ACC112 (cell line): ENCODE measurements at regions not wholly inside any gene's neighbourhood (a gene's known extent, or its start where the extent isn't known, plus 50 kb on each side); places are given as distances from the start of the nearest gene placed in this dataset.

Source experiments
- H2AFZ ChIP-seq: fragments of 200-600 bp; sonication (generic); one replicate; pipeline ENCODE4 v1.6.0; 2017; ENCODE audit warnings: antibody characterized with exemption, low read length; ENCODE audit not compliant: unreplicated experiment
- H3K27ac ChIP-seq: fragments of 200-600 bp; sonication (generic); 2 replicates; pipeline ENCODE4 v1.5.1; 2014; ENCODE audit warnings: low read depth, mild to moderate bottlenecking, antibody characterized with exemption, low read length, moderate library complexity
- H3K27me3 ChIP-seq: fragments of 200-600 bp; sonication (generic); 2 replicates; pipeline ENCODE4 v1.6.1; 2014; ENCODE audit warnings: mild to moderate bottlenecking, antibody characterized with exemption, low read length, moderate library complexity, mixed read lengths; ENCODE audit not compliant: insufficient read depth
- H3K36me3 ChIP-seq: fragments of 200-600 bp; sonication (generic); 2 replicates; pipeline ENCODE4 v1.6.1; 2016; ENCODE audit warnings: mild to moderate bottlenecking, antibody characterized with exemption, low read length, moderate library complexity, mixed read lengths; ENCODE audit not compliant: insufficient read depth
- H3K4me1 ChIP-seq: fragments of 200-600 bp; sonication (generic); one replicate; pipeline ENCODE4 v1.6.1; 2016; ENCODE audit warnings: low read length, mixed read lengths; ENCODE audit not compliant: insufficient read depth, unreplicated experiment, control insufficient read depth
- H3K4me3 ChIP-seq: fragments of 200-600 bp; sonication (generic); 2 replicates; pipeline ENCODE4 v1.5.1; 2014; ENCODE audit warnings: mild to moderate bottlenecking, low read depth, low read length
- H3K79me2 ChIP-seq: fragments of 200-600 bp; sonication (generic); one replicate; pipeline ENCODE4 v1.6.0; 2016; ENCODE audit warnings: low read length; ENCODE audit not compliant: control insufficient read depth, unreplicated experiment, insufficient read depth

DNA sequence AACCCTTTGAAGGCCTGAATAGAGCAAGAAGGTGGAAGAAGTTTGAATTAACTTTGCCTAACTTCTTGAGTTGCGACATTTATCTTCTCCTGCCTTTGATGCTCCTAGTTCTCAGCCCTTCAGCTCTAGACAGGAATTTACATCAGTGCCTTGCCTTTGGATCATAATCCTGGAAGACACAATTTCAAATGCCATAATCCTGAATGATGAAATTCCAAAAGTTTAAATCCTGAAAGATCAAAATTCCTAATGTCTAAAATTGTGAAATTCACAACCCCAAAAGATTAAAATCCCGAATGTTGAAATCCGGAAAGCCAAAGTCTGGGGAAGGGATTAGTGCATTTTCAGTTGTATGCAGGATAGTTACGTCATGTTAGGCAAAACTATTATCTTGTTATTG is 166.6 kb upstream of the PDZRN3 start:
- Histone ChIP-seq H3K4me1 (peaks cover 29% of the 10 kb centered on the region), H3K27ac (no peak overlapping the region), H3K4me3 (no peak overlapping the region), H2AFZ (no peak overlapping the region), H3K27me3 (no peaks in the 10 kb centered on the region), H3K79me2 (no peaks in the 10 kb centered on the region), H3K36me3 (no peaks in the 10 kb centered on the region)

DNA sequence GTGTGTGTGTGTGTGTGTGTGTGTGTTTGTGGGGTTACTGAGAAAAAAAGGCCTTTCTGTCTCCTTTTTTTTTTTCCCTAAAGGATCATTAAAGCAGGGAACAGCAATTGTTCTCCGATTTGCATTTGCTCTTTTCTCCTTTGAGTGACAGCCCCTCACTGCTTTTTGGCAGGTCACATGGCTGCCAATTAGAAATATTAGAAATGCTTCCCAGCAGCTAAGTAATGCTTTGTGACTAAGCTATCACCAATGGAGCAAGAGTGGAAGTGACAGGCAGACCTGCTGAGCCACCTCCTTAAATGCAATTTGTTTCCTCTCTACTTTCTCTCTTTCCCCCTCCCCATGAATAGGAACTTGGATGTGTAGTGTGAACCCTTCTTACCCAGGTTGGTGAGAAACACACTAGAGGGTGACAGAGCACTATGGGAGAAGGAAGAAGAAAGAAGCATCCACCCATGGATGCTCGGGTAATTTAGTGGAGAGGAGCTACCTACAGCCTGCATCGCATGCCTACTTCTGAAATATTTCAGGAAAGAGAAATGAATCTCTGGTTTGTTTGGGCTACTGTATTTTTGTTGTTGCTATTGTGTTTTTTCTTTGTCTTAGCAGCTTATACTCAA is 165.2 kb upstream of the PDZRN3 start:
- no peak overlapping the region for H2AFZ ChIP-seq
- H3K4me3 ChIP-seq = no peak overlapping the region
- no peaks in the 10 kb centered on the region for H3K27me3 ChIP-seq

DNA sequence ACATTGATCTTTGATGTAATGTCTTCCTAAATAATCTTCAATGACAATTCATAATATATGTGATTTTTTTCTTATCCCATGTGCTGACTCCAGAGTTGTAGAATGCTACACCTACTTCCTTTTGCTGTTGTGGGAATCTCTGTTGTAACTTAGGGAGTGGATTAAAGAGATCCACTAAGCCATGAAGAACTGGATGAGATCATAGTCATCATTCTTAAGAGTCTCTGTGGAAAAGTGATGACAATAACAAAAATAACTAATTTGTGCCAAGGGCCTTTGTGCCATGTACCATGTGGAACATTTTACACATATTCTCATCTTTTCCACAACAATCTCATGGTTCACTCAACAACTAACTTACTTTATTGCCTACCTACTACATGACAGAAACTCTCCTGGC is 162.9 kb upstream of the PDZRN3 start:
- H2AFZ ChIP-seq = no peak overlapping the region
- peaks cover 49% of the 10 kb centered on the region for H3K4me1 ChIP-seq
- no peak overlapping the region for H3K4me3 ChIP-seq
- H3K27ac ChIP-seq = peak overlapping the region; percentile 99
- no peaks in the 10 kb centered on the region for H3K36me3 ChIP-seq
- H3K27me3 ChIP-seq = no peaks in the 10 kb centered on the region
- no peaks in the 10 kb centered on the region for H3K79me2 ChIP-seq

More for the DNA sequence above, 165.2 kb upstream of the PDZRN3 start:
- Histone ChIP-seq H3K4me1 (peaks cover 43% of the 10 kb centered on the region), H3K36me3 (no peaks in the 10 kb centered on the region), H3K79me2 (no peaks in the 10 kb centered on the region), H3K27ac (no peak overlapping the region)

DNA sequence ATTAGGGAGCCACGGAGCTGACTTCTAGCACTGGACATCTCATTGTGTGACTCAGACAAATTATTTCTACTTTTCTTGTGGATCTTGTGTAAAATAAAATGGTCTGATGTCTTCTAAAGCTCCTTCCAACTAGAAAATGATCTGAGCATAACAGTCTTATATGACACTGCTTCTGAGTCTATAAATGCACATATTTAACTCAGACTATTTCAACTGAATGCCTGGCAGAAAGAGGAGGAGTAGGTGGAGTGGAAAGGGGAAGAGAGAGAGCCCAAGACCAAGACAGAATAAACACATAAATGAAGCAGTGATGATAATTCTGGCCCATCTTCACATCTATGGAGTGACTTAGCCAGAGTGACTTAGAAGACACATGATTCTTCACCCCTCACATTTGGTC is 162.3 kb upstream of the PDZRN3 start:
- peak overlapping the region; percentile 99 for H3K27ac ChIP-seq
- H2AFZ ChIP-seq = no peak overlapping the region
- no peaks in the 10 kb centered on the region for H3K79me2 ChIP-seq
- H3K27me3 ChIP-seq = no peaks in the 10 kb centered on the region
- H3K4me3 ChIP-seq = peak overlapping the region; percentile 41; the same call in 1 of the 2 replicates
- H3K36me3 ChIP-seq = no peaks in the 10 kb centered on the region
- H3K4me1 ChIP-seq = peaks cover 49% of the 10 kb centered on the region

GRCh38 chr3:73786321-73786807 is 161.6 kb upstream of the PDZRN3 start:
- Histone ChIP-seq H3K4me3 (peak overlapping the region; percentile 53), H3K36me3 (no peaks in the 10 kb centered on the region), H3K27ac (peak overlapping the region; percentile 99), H3K27me3 (no peaks in the 10 kb centered on the region), H2AFZ (no peak overlapping the region), H3K79me2 (no peaks in the 10 kb centered on the region), H3K4me1 (peaks cover 49% of the 10 kb centered on the region)

DNA sequence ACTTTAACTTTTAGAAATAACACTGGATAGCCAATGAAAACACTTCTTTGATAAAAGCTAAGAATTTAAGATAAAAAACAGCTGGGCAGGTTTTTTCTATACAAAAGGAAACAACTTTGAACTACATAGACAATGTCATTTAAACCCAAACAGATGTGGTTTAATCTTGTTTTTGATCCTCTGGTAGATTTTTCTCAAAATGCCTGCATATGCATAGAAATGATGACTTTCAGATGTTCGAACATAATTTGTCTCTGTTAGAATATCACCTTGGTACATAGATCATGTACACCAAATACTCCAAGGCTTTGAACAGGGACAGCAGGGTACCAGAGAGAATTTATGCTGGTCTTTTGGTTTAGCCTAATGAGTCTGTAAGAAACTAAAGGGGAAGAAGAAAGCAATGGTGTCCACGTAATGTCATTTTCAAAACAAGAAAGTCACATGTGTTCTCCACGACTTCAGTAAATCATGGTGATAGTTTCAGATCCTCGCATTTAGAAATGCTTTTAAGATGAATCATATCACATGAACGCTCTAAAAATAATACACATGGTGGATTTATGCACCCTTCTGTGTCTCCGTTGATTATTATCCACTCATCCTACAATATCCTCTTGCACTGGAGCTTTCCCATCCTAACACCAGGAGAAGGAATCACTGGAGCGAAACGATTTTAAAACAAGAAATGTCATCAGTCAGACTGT is 160.1 kb upstream of the PDZRN3 start:
- peak overlapping the region; percentile 46; the same call in 1 of the 2 replicates for H3K4me3 ChIP-seq
- peak overlapping the region; percentile 99 for H3K27ac ChIP-seq
- peaks cover 47% of the 10 kb centered on the region for H3K4me1 ChIP-seq
- peak overlapping the region; percentile 16 for H2AFZ ChIP-seq
- H3K36me3 ChIP-seq = no peaks in the 10 kb centered on the region
- no peaks in the 10 kb centered on the region for H3K27me3 ChIP-seq
- H3K79me2 ChIP-seq = no peaks in the 10 kb centered on the region

GRCh38 chr3:73783811-73784210 is 159.1 kb upstream of the PDZRN3 start:
- Histone ChIP-seq H3K27ac (no peak overlapping the region), H2AFZ (no peak overlapping the region)

GRCh38 chr3:73781541-73781940 is 156.8 kb upstream of the PDZRN3 start:
- Histone ChIP-seq H3K4me3 (no peak overlapping the region), H2AFZ (no peak overlapping the region), H3K36me3 (no peaks in the 10 kb centered on the region), H3K27me3 (no peaks in the 10 kb centered on the region), H3K79me2 (no peaks in the 10 kb centered on the region), H3K4me1 (peaks cover 21% of the 10 kb centered on the region), H3K27ac (no peak overlapping the region)

More at GRCh38 chr3:73783811-73784210, 159.1 kb upstream of the PDZRN3 start:
- H3K36me3 ChIP-seq = no peaks in the 10 kb centered on the region
- H3K27me3 ChIP-seq = no peaks in the 10 kb centered on the region
- H3K79me2 ChIP-seq = no peaks in the 10 kb centered on the region
- peaks cover 38% of the 10 kb centered on the region for H3K4me1 ChIP-seq
- H3K4me3 ChIP-seq = no peak overlapping the region

DNA sequence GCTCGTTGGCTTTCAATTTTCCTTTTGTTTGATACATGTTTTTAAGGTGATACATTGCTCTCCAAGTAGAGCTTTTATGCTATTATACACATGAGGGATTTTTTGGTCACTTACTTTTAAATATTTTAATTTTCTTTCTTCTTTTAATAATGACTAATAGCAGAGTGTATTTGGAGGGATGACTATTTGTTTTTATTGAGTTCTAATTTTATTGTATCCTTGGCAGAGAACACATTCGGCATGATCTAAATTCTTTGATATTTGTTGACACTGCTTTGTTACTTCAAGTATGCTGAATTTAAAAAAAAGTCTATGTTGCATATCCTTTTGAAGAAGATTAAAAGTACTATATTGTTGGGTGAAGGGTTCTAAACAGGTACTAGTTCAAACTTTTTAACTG is 149.9 kb upstream of the PDZRN3 start:
- no peak overlapping the region for H2AFZ ChIP-seq
- H3K79me2 ChIP-seq = no peaks in the 10 kb centered on the region
- no peak overlapping the region for H3K27ac ChIP-seq
- no peaks in the 10 kb centered on the region for H3K36me3 ChIP-seq
- no peak overlapping the region for H3K4me3 ChIP-seq
- H3K27me3 ChIP-seq = no peaks in the 10 kb centered on the region
- peaks cover 12% of the 10 kb centered on the region for H3K4me1 ChIP-seq

GRCh38 chr3:73773233-73773632 is 148.5 kb upstream of the PDZRN3 start:
- Histone ChIP-seq H3K27me3 (no peaks in the 10 kb centered on the region), H3K36me3 (no peaks in the 10 kb centered on the region), H3K27ac (no peak overlapping the region), H3K79me2 (no peaks in the 10 kb centered on the region), H3K4me1 (peaks cover 14% of the 10 kb centered on the region), H3K4me3 (no peak overlapping the region), H2AFZ (no peak overlapping the region)
